ENCODE measurements at regions not wholly inside any gene's neighbourhood (a gene's known extent, or its start where the extent isn't known, plus 50 kb on each side); places are given as distances from the start of the nearest gene placed in this dataset.

GRCh38 chr5:173493040-173493439, 123.4 kb downstream of the BOD1 start:
- TF ChIP-seq ZNF121 (tag by site-specific recombination; IDR thresholded peaks at IDR 0.05), result no peak
- TF ChIP-seq ZNF549 (tag by site-specific recombination; IDR thresholded peaks at IDR 0.05), result no peak
- TF ChIP-seq, protein P1, sequence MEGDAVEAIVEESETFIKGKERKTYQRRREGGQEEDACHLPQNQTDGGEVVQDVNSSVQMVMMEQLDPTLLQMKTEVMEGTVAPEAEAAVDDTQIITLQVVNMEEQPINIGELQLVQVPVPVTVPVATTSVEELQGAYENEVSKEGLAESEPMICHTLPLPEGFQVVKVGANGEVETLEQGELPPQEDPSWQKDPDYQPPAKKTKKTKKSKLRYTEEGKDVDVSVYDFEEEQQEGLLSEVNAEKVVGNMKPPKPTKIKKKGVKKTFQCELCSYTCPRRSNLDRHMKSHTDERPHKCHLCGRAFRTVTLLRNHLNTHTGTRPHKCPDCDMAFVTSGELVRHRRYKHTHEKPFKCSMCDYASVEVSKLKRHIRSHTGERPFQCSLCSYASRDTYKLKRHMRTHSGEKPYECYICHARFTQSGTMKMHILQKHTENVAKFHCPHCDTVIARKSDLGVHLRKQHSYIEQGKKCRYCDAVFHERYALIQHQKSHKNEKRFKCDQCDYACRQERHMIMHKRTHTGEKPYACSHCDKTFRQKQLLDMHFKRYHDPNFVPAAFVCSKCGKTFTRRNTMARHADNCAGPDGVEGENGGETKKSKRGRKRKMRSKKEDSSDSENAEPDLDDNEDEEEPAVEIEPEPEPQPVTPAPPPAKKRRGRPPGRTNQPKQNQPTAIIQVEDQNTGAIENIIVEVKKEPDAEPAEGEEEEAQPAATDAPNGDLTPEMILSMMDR (tag by site-specific recombination; IDR thresholded peaks at IDR 0.05), result no peak
- TF ChIP-seq, protein P2, sequence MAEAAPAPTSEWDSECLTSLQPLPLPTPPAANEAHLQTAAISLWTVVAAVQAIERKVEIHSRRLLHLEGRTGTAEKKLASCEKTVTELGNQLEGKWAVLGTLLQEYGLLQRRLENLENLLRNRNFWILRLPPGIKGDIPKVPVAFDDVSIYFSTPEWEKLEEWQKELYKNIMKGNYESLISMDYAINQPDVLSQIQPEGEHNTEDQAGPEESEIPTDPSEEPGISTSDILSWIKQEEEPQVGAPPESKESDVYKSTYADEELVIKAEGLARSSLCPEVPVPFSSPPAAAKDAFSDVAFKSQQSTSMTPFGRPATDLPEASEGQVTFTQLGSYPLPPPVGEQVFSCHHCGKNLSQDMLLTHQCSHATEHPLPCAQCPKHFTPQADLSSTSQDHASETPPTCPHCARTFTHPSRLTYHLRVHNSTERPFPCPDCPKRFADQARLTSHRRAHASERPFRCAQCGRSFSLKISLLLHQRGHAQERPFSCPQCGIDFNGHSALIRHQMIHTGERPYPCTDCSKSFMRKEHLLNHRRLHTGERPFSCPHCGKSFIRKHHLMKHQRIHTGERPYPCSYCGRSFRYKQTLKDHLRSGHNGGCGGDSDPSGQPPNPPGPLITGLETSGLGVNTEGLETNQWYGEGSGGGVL (tag by site-specific recombination; IDR thresholded peaks at IDR 0.05), result no peak
- TF ChIP-seq ZNF660 (tag by site-specific recombination; IDR thresholded peaks at IDR 0.05), result no peak
- TF ChIP-seq ZNF274 (IDR thresholded peaks at IDR 0.05; ENCODE audit: low read length), result no peak
- no peak for TF ChIP-seq ZNF274 (tag by site-specific recombination; IDR thresholded peaks at IDR 0.05; ENCODE audit: borderline replicate concordance)
- TF ChIP-seq SP2 (tag by site-specific recombination; IDR thresholded peaks at IDR 0.05), result no peak
- TF ChIP-seq WT1 (tag by site-specific recombination; IDR thresholded peaks at IDR 0.05), result no peak
